SU-DHL-6 (cell line): ENCODE measurements at regions not wholly inside any gene's neighbourhood (a gene's known extent, or its start where the extent isn't known, plus 50 kb on each side); places are given as distances from the start of the nearest gene placed in this dataset.

Source experiments
- CTCF ChIP-seq: fragments of 200-600 bp; sonication (generic); IDR thresholded peaks from one replicate; pipeline ENCODE4 v1.5.1; 2017; ENCODE audit warnings: antibody characterized with exemption, mild to moderate bottlenecking, low read length, moderate library complexity; ENCODE audit not compliant: insufficient read depth, poor library complexity, severe bottlenecking
- EZH2phosphoT487 ChIP-seq: fragments of 200-600 bp; sonication (generic), shearing (Covaris generic); conservative IDR thresholded peaks from 2 replicates; pipeline ENCODE4 v1.6.1; 2018; ENCODE audit warnings: mild to moderate bottlenecking, antibody characterized with exemption, low read length, moderate library complexity, mixed read lengths

- TF ChIP-seq CTCF (no peak), EZH2phosphoT487 (no peak)
Observed at GRCh38 chr12:28948685-28949084, 200.4 kb upstream of the FAR2 start.
